ENCODE measurements at regions not wholly inside any gene's neighbourhood (a gene's known extent, or its start where the extent isn't known, plus 50 kb on each side); places are given as distances from the start of the nearest gene placed in this dataset.

DNA sequence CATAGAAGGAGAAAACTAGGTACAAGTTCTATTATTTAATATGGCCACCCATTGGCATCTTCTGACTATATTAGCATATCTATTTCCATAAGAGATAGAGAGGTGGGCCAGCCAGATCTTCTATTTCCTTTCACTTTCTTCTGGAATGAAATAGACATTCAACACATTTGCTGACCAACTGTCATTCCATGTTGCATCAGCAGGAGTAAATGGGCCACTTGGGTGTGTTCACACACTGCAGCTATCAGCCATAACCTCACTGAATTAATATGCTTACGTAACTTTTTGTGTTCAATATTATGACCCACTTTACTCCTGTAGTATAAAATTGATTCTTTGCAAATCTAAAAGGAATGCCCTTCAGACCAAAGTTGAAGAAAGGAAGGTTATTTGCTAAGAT is 106.2 kb upstream of the LGR5 start:
- H3K27ac ChIP-seq (replicated peaks), result no peak overlapping the region
- no peak for DNase-seq
- no peaks in the 10 kb centered on the region for H3K36me3 ChIP-seq
- H3K4me1 ChIP-seq, result no peaks in the 10 kb centered on the region
- peaks cover 16% of the 10 kb centered on the region for H3K9me3 ChIP-seq (replicated peaks)
- no peak overlapping the region for H3K4me3 ChIP-seq
- intact Hi-C loops (cut with micrococcal nuclease), result no loop called here
- H3K27me3 ChIP-seq (ENCODE audit: low read depth), result no peaks in the 10 kb centered on the region
- no peak for TF ChIP-seq CTCF (IDR thresholded peaks at IDR 0.05; ENCODE audit: borderline replicate concordance)

DNA sequence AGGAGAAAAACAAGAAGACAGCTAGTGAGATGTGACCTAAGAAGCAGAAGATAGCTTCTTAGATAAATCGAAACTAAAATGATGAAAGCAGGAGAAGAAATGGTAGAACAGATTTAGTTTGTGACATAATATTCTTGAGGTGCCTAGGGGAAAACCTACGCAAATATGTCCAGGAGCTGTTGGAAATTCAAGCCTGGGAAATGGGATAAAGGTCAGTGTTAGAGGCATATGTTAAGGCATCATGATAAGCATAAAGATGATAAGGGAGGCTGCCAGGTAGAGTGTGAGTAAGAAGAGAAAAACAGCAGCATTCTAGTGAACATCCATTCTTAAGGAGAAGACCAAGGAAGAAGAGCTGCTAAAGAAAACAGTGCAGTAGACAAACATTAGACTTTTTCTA is 109.6 kb upstream of the LGR5 start:
- Histone ChIP-seq H3K27ac (replicated peaks) (no peak overlapping the region), H3K4me3 (no peak overlapping the region), H3K36me3 (no peaks in the 10 kb centered on the region), H3K9me3 (replicated peaks) (peaks cover 6% of the 10 kb centered on the region), H3K4me1 (no peaks in the 10 kb centered on the region), H3K27me3 (ENCODE audit: low read depth) (no peaks in the 10 kb centered on the region)
- intact Hi-C loops (cut with micrococcal nuclease), result no loop called here
- no peak for DNase-seq
- no peak for TF ChIP-seq CTCF (IDR thresholded peaks at IDR 0.05; ENCODE audit: borderline replicate concordance)

DNA sequence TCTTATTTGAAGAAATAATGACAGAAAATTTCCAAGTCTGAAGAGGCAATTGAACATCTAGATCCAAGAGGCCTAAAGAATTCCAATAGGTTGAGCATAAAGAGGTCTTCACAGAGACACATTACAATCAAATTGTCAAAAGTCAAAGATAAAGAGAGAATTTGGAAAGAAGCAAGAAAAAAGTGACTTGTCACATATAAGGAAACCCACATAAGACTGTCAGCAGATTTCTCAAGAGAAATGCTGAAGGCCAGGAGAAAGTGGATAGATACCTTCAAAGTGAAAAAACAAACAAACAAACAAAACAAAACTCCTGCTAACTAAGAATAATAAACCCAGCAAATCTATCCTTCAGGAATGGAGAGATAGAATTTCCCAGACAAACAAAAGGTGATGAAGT is 118.1 kb upstream of the LGR5 start:
- no peak overlapping the region for H3K27ac ChIP-seq (replicated peaks)
- H3K27me3 ChIP-seq (ENCODE audit: low read depth), result no peaks in the 10 kb centered on the region
- no peaks in the 10 kb centered on the region for H3K4me1 ChIP-seq
- intact Hi-C loops (cut with micrococcal nuclease), result no loop called here
- H3K4me3 ChIP-seq, result no peak overlapping the region
- TF ChIP-seq CTCF (IDR thresholded peaks at IDR 0.05; ENCODE audit: borderline replicate concordance), result no peak
- peaks cover 57% of the 10 kb centered on the region for H3K9me3 ChIP-seq (replicated peaks)
- no peak for DNase-seq
- H3K36me3 ChIP-seq, result no peaks in the 10 kb centered on the region

DNA sequence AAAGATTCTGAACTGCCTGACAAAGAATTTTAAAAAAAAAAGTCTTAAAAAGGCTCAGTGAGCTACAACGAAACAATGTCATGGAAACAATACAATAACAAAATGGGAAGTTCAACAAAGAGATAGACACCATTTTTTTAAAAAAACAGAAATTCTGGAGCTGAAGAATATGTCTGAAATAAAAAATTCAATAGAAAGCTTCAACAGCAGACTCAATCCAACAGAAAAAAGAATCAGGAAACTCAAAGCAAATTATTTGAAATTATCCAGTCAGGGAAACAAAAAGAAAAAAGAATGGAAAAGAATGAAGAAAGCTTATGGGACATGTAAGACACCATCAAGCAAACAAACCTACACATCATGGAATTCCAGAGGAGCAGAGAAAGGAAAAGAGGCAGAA is 118.5 kb upstream of the LGR5 start:
- no peak for DNase-seq
- H3K9me3 ChIP-seq (replicated peaks), result peaks cover 57% of the 10 kb centered on the region
- H3K27ac ChIP-seq (replicated peaks), result no peak overlapping the region
- no peaks in the 10 kb centered on the region for H3K27me3 ChIP-seq (ENCODE audit: low read depth)
- TF ChIP-seq CTCF (IDR thresholded peaks at IDR 0.05; ENCODE audit: borderline replicate concordance), result no peak
- intact Hi-C loops (cut with micrococcal nuclease), result no loop called here
- H3K36me3 ChIP-seq, result no peaks in the 10 kb centered on the region
- H3K4me1 ChIP-seq, result no peaks in the 10 kb centered on the region
- H3K4me3 ChIP-seq, result no peak overlapping the region

- H3K36me3 ChIP-seq, result no peaks in the 10 kb centered on the region
- TF ChIP-seq CTCF (IDR thresholded peaks at IDR 0.05; ENCODE audit: borderline replicate concordance), result no peak
Measured at GRCh38 chr12:71315328-71315985, 124.1 kb upstream of the LGR5 start.

More at GRCh38 chr12:71315328-71315985, 124.1 kb upstream of the LGR5 start:
- H3K9me3 ChIP-seq (replicated peaks), result peaks cover 37% of the 10 kb centered on the region
- no peaks in the 10 kb centered on the region for H3K4me1 ChIP-seq
- H3K4me3 ChIP-seq, result no peak overlapping the region
- no peak overlapping the region for H3K27ac ChIP-seq (replicated peaks)
- no peak for DNase-seq
- no peaks in the 10 kb centered on the region for H3K27me3 ChIP-seq (ENCODE audit: low read depth)
- intact Hi-C loops (cut with micrococcal nuclease), result no loop called here
